NCI-H2196 (cell line): ENCODE measurements at regions not wholly inside any gene's neighbourhood (a gene's known extent, or its start where the extent isn't known, plus 50 kb on each side); places are given as distances from the start of the nearest gene placed in this dataset.

Experiments
- DNase-seq: peaks from one replicate; lab custom pipeline; 2025; ENCODE audit not compliant: unreplicated experiment; lab: John Stamatoyannopoulos, UW

DNA sequence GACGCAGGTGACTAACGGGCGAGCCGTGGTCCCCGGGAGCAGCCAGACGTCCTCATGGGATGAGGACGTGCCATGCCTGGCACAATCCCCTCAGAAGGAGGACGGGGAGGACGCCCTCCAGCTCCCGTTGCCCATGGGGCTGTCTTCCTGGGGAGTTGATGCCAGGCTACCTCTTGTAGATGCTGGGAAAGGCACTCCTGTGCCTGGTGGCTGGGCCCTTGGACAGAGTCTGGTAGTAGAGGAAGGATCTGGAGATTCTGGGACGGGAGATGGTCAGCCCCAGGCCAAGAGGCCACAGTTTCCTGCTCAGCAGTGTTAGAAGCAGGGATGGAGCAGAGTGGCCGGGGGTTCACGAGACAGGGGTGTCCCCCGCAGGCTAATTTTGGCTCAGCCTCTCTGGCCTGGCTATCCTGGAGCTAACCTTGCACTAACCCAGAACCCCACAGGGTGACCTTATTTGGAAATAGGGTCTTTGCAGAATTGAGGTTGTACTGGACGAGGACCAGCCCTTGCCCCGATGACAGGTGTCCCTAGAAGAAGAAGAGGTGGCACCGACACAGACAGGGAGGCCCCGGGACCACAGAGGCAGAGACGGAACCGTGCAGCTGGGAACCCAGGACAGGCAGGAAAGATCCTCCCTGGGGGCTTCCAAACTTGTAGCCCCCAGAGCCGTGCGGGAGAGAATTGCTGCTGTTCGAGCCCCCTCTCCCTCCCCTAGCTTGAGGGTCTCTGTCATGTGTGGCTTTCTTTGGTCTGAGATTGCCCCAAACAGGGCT is 50.1 kb upstream of the ADRA2C start:
- no peak for DNase-seq

DNA sequence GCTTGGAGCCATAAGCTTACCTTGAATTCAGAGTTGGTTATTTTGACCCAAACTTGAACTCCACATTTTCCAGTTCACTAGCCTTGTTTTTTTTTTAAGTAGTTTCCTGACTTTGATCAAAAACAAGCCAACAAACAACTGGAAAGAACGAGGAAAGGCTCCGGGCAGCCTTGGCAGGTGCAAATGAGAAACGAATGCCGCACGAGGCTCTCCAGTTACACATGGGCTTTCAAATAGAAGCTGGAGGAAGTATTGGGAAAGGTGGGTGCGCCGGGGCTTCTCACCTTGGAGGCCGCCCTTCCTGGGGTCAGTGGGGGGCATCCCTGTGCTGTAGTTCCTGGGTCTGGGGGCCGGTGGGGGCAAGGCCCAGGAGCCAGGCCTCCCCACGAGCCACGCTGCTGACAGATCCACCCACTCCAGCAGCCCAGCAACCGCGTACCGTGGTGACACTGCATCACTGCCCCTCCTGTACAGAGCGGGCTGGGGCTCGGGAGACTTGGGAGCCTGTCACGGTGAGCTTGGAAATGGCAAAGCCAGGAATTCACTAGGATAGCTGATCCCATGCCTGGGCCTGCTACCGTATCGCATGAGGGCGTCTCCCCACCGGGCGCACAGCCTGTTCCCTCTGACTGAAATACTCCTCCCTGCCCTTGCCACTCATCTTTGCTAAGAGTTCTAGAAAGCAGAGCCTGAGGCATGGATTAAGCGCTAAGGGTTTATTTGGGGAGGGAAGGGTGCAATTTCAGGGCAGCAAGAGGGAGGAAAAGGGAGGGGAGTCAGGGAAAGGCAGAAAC is 50.9 kb upstream of the ADRA2C start:
- no peak for DNase-seq

GRCh38 chr4:3714642-3715001 is 51.6 kb upstream of the ADRA2C start:
- no peak for DNase-seq

DNA sequence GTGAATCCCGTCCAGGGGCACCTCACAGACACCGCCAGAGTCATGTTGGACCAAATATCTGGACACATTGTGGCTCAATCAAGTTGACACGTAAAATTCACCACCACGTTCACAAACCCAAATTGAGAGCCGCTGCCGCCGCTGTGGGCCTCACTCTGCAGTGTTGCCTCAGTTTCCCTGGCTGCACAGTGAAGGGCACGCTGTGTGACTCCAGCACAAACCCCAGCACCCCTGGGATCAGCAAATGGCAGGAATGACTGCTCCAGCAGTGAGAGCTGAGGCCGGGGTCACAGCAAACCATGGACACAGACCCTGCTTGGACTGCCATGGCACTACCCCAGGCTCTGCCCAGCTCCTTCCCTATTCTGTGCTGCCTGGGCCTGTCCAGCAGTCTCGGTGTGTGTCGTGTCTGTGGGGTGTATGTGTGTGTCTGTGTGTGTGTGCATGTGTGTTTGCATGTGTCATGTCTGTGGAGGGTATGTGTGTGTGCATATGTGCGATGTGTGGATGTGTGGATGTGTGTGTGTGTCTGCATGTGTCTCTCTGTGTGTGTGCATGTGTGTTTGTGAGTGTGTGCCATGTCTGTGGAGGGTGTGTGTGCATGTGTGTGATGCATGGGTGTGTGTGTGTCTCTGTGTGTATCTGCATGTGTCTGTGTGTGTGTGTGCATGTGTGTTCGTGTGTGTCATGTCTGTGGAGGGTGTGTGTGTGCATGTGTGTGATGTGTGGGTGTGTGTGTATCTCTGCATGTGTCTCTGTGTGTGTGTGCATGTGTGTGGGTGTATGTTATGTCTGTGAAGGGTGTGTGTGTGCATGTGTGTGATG is 52.2 kb upstream of the ADRA2C start:
- DNase-seq = no peak

GRCh38 chr4:3713346-3713745 is 52.8 kb upstream of the ADRA2C start:
- no peak for DNase-seq

GRCh38 chr4:3712936-3713335 is 53.2 kb upstream of the ADRA2C start:
- no peak for DNase-seq

DNA sequence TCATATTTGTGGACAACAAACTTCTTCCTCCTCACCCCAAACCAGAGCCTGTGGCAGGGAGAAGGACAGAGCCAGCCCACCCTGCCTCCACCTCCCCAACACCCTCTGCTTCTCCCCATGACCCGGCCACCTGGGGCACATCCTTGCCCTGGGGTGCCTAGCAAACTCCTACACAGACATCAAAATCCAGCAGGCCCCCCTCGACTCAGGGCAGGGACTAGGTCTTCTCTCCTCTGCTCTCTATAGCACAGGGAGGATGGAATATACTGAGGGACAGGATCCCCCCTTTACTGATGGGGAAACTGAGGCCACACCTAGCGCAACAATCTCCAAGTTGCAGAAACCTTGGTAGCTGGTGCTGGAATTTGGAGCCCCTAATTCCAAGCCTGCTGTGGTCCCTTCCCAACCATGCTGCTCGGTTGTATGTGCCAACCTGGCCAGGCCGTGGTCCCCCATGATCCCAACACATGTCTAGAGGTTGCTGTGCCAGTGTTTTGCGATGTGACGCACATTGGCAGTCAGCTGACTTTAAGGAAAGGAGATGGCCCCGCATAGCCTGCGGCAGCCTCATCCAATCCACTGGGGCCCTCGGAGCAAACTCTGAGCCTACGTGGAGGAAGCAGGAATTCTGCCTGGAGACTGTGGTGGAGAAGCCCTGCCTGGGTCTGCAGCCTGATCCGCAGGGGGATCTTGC is 53.9 kb upstream of the ADRA2C start:
- no peak for DNase-seq

DNA sequence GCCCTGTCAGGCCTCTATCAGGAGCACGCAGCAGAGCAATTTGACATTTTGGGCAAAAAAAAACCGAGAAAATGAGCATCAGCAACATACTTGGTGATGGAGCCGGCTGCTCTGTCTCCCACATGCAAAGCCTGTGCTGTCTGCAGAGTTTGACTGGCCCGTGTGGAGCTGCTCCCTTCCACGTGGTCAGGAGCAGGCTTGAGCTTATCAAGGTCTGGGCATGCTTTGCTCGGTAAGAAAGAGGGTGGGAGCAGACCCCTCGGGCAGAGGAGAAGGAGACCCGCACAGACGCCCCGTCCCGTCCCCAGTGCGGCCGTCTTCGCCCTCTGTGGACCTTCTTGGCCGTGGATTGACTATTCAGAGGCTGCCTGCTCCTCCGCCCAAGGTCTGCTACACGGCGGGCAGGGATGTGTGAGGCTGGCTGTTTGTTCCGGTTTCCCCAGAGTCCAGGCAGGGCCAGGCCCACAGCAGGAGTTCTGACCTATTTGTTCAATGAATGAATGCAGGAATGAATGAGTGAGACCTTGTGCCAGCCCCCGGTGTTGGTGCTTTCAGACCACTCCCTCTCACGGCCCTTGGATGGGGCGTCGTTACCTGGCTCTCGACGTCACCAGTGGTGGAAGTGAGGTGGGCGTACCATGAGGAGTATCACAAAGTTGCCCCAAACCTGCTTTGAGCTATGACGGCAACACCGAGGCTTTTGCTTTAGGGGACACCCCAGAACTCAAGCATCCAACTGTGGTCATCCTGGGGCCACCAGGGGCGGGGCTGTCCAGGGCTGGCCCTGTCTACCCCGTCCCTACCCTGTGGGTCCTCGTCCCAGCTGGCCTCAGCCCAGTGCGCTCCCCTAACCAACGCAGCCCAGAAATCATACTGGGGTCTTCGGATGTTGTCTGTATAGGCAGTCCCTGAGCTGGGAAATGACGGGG is 54.7 kb upstream of the ADRA2C start:
- no peak for DNase-seq

GRCh38 chr4:3710451-3711182 is 55.6 kb upstream of the ADRA2C start:
- no peak for DNase-seq

DNA sequence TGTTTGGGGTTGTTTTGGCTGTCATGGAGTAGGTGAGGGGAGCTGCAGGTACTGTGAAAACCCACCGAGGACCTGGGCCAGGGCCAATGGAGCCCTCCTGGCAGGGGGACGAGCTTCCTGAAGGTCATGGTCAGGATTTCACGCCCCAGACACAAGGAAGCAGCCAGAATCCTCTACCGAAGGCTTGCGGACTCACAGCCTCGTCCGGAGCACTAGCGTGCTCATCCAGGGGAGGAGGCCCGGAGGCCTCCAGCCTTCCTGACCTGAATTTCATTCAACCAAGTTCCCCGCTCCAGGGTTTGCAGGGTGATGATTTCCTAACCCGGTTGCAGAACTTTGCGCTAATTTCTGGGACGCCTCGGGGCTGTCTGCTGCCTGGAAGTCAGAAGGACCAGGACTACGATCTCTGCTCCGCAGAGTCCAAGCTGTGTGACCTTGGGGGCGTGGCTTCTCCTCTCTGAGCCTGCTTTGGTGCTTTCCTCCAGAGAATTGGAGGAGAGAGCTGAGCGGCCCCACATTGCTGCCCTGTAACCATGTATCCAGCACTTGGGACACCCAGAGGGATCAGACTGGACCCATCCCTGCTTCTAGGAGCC is 56.2 kb upstream of the ADRA2C start:
- no peak for DNase-seq

DNA sequence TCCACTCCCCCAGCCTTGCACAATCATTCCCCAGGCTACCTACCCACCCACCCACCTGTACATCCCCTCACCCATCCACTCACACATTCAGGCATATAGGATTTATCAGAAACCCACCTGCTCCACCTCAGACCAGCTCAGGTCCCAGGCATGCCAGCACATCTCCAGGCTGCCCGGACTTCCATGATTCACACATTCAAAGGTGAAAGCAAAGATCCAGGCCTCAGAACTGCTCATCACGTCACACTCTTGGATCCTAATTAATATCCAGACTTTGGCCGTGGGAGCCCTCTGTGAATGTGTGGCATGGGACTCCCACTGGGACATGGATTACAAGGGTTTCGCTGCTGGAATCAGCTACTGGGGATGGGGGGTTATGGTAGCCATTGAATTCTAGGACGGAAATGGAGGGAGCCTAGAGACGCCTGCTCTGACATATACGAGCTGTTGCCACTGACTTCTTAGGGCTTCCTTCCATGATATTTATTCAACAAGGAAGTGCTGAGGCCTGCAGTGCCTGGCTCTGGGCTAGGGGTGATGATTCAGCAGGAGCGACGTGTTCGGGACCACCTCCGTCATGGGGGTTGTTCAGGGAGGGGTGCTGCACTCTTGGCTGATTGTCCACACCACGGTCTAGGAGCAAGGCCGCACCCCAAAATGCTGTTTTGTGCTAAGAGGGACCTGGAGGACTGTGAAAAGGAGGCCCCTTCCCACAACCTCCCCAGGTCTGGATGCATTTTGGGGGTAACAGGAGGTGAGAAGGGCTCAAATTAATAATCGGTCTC is 56.9 kb upstream of the ADRA2C start:
- no peak for DNase-seq

- DNase-seq = no peak
Measured at GRCh38 chr4:3708611-3709010, 57.6 kb upstream of the ADRA2C start.

GRCh38 chr4:3708103-3708510 is 58.1 kb upstream of the ADRA2C start:
- DNase-seq = no peak

DNA sequence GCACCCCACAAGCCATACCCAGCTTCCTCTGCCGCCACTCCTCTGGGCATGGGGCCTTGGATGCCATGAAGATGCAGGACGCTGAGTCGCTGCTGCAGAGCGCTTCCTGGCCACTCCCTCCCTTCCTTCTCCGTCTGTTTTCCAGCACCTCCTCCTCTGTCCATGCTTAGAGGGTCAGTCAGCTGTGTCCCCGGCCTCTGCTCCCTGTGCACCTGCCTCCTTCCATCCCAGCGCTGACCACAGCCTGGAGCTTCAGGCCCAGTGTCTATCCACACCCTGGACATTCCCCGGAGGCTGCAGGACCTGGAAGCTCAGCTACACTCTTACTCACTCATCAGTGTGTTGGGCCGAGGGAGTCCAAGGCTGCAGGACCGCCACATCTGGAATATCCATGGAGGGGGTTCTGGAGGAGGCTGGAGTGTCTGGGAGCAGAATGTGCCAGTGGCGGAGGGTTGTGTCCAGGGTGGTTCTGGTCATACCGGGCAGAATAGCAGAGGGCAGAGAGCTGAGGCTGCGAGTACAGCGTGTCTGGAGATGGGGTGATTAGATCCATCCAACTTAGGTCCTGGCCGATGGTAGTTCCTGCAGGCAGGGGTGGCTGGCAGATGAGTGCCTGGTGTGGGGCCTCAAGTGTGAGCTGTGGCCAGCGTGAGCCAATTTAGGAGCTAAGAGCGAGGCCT is 58.6 kb upstream of the ADRA2C start:
- no peak for DNase-seq

DNA sequence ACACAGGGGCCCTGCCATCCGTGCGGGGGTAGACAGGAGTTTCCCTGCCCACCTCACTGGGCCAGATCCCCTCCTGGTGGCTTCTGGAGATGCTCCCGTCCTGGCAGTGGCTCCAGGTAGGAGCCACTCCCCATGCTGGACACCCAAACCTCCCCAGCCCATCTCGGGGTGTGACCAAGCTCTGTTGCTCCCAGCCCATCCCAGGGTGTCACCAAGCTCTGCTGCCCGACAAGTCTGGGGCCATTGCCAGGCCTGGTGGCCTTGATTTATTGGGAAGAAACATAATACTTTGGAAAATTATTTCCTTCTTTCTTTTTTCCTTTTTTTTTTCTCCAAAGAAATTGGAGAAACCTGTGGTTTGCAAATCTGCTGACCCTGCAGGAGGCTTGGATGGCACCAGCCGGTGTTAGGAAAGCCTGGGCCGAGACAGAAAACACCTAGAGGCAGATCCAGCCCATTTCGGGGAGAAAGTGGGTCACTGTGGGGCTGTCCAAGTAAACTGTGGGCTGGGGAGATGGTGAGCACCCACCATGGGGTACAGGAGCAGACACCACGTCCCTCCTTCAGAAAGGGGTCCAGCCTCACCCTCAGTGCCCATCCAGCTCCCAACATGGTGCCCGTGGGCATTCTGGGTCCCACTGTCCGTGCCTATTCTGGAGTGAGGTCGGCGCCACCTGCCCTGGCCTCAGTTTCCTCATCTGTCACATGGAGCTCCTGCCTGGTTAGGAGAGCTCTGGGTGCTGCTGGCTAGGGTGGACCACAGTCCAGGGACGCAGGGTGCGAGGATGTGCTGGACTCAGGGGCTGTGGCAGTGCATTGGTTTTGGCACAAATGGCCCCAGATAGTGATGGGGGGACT is 59.4 kb upstream of the ADRA2C start:
- DNase-seq = no peak

- no peak for DNase-seq
Measured at GRCh38 chr4:3706111-3706511, 60.1 kb upstream of the ADRA2C start.
